GM23338 (cell line): ENCODE measurements at regions not wholly inside any gene's neighbourhood (a gene's known extent, or its start where the extent isn't known, plus 50 kb on each side); places are given as distances from the start of the nearest gene placed in this dataset.
"Not testable (repeated sequence)": the region's sequence is repeated elsewhere in the genome, so short reads cannot be mapped to it uniquely, and the experiment has no call there.

ENCODE experiments used
- CTCF ChIP-seq, 2 experiments: fragments of 200-600 bp in 1 of 2; sonication (generic) in 1 of 2; conservative IDR thresholded peaks; 2 replicates each; pipeline versions ENCODE4 v1.5.1 to v1.6.1; 2016 to 2017; ENCODE audit warnings: antibody characterized with exemption in 2 of 2, low read depth in 2 of 2, mild to moderate bottlenecking in 2 of 2, moderate library complexity in 1 of 2
- EZH2 ChIP-seq: fragments of 200-600 bp; sonication (generic); IDR thresholded peaks from one replicate; pipeline ENCODE4 v1.8.0; 2017; ENCODE audit warnings: antibody characterized with exemption, mild to moderate bottlenecking, low read depth; ENCODE audit not compliant: unreplicated experiment

GRCh38 chr11:37145434-37145833 lies 547.4 kb upstream of the RAG2 start:
- not testable (repeated sequence) for TF ChIP-seq CTCF (conservative IDR thresholded peaks at IDR 0.05; ENCODE audit: low read depth in 2 of 2); EZH2
